Psoas muscle (tissue), 7 donors: ENCODE measurements at regions not wholly inside any gene's neighbourhood (a gene's known extent, or its start where the extent isn't known, plus 50 kb on each side); places are given as distances from the start of the nearest gene placed in this dataset.

Source experiments
- ATAC-seq, 4 donors: fragments of 200-7000 bp; cut with Tn5 transposase; one replicate each; pipeline ENCODE4 v1.9.1; 2020; ENCODE audit warnings: moderate library complexity in 3 of 4, mild to moderate bottlenecking in 2 of 4
- DNase-seq, 2 donors: peaks; one replicate each; pipeline ENCODE4 v3.0.0-alpha.2; 2020
- H3K27ac ChIP-seq: fragments of 200-600 bp; one replicate; pipeline ENCODE4 v1.8.0; 2022
- H3K27me3 ChIP-seq, 3 donors: fragments of 200-600 bp in 1 of 3; one replicate each; pipeline versions ENCODE4 v1.6.1 to v1.8.0; 2013 to 2022; ENCODE audit warnings: low read length in 2 of 3, mild to moderate bottlenecking in 2 of 3, moderate library complexity in 1 of 3; ENCODE audit not compliant: insufficient read depth in 3 of 3
- H3K36me3 ChIP-seq, 2 donors: fragments of 200-600 bp in 1 of 2; one replicate each; pipeline versions ENCODE4 v1.6.1 to v1.8.0; 2013 to 2022; ENCODE audit warnings: low read depth in 1 of 2, mild to moderate bottlenecking in 1 of 2, moderate library complexity in 1 of 2; ENCODE audit not compliant: insufficient read depth in 1 of 2
- H3K4me1 ChIP-seq: fragments of 200-600 bp; one replicate; pipeline ENCODE4 v1.8.0; 2022
- H3K4me3 ChIP-seq: fragments of 200-600 bp; one replicate; pipeline ENCODE4 v1.8.0; 2022; ENCODE audit warnings: mild to moderate bottlenecking
- H3K9me3 ChIP-seq: fragments of 200-600 bp; one replicate; pipeline ENCODE4 v1.8.0; 2022
- CTCF ChIP-seq: fragments of 200-600 bp; IDR thresholded peaks from one replicate; pipeline ENCODE4 v1.8.0; 2022; ENCODE audit warnings: antibody characterized with exemption
- WGBS, 3 donors: extraction: QIAGEN DNeasy Blood & Tissue Kit; methylation state at CpG; one replicate each; pipeline versions ENCODE4 v1.1.6 to v1.1.7; 2013; 5-methylcytosine and 5-hydroxymethylcytosine counted together
- intact Hi-C, 2 donors: fragments of 100-400 bp; cut with DNase I; formaldehyde crosslinking; loops; one replicate each; pipeline versions ENCODE4 v1.11.0 to v1.14.2; 2022
- donor health status: healthy with polysubstance abuse.
- donor health status: DM: no; HTN: no; CAD: no; lungs with moderate emphysema.
- donor health status: Bipolar disorder and iron deficiency.
- donor health status: healthy.
- donor health status: DM: yes; HTN: yes; CAD: no.
- donor health status: DM: no; HTN: no; CAD: no.
- donor health status: DM: yes; HTN: yes; CAD: no.

- no peaks in the 10 kb centered on the region for H3K27me3 ChIP-seq
- DNase-seq (no peak), ATAC-seq (no peak)
- no peaks in the 10 kb centered on the region for H3K9me3 ChIP-seq
- H3K4me1 ChIP-seq, result no peaks in the 10 kb centered on the region
- H3K4me3 ChIP-seq, result no peak overlapping the region
- no peak for TF ChIP-seq CTCF
- intact Hi-C loops, result no loop called here
- H3K27ac ChIP-seq, result no peak overlapping the region
- H3K36me3 ChIP-seq, result no peaks in the 10 kb centered on the region
Observed at GRCh38 chr3:3714572-3714971, 84.7 kb upstream of the LRRN1 start.

- 88 to 91% (median 89%) methylated on average over 6 of the region's 6 CpGs for WGBS, 3 donors
- H3K27ac ChIP-seq, result no peak overlapping the region
- ATAC-seq, result no peak
- H3K9me3 ChIP-seq, result no peaks in the 10 kb centered on the region
- no peaks in the 10 kb centered on the region for H3K27me3 ChIP-seq
- no peak for TF ChIP-seq CTCF
- H3K4me1 ChIP-seq, result peaks cover 4% of the 10 kb centered on the region
- no peak for DNase-seq
- no peak overlapping the region for H3K4me3 ChIP-seq
- intact Hi-C loops, result no loop called here
- no peaks in the 10 kb centered on the region for H3K36me3 ChIP-seq
Observed at GRCh38 chr3:3712971-3713370, 86.3 kb upstream of the LRRN1 start.

GRCh38 chr3:3708769-3709115 is 90.5 kb upstream of the LRRN1 start:
- Histone ChIP-seq H3K4me3 (no peak overlapping the region), H3K27ac (no peak overlapping the region), H3K9me3 (no peaks in the 10 kb centered on the region), H3K27me3 (no peaks in the 10 kb centered on the region), H3K4me1 (peaks cover 4% of the 10 kb centered on the region), H3K36me3 (no peaks in the 10 kb centered on the region)
- intact Hi-C loops, result no loop called here
- ATAC-seq (no peak), DNase-seq (no peak)
- TF ChIP-seq CTCF, result no peak

- Histone ChIP-seq H3K4me1 (peaks cover 4% of the 10 kb centered on the region), H3K9me3 (no peaks in the 10 kb centered on the region), H3K27ac (no peak overlapping the region), H3K27me3 (no peaks in the 10 kb centered on the region), H3K36me3 (no peaks in the 10 kb centered on the region), H3K4me3 (no peak overlapping the region)
- TF ChIP-seq CTCF, result no peak
- DNase-seq (no peak), ATAC-seq (no peak)
- intact Hi-C loops, result no loop called here
- WGBS, 3 donors, result 77 to 81% (median 80%) methylated on average over 6 of the region's 6 CpGs
Observed at GRCh38 chr3:3707858-3708768, 91.1 kb upstream of the LRRN1 start.
